ENCODE measurements at regions not wholly inside any gene's neighbourhood (a gene's known extent, or its start where the extent isn't known, plus 50 kb on each side); places are given as distances from the start of the nearest gene placed in this dataset.

DNA sequence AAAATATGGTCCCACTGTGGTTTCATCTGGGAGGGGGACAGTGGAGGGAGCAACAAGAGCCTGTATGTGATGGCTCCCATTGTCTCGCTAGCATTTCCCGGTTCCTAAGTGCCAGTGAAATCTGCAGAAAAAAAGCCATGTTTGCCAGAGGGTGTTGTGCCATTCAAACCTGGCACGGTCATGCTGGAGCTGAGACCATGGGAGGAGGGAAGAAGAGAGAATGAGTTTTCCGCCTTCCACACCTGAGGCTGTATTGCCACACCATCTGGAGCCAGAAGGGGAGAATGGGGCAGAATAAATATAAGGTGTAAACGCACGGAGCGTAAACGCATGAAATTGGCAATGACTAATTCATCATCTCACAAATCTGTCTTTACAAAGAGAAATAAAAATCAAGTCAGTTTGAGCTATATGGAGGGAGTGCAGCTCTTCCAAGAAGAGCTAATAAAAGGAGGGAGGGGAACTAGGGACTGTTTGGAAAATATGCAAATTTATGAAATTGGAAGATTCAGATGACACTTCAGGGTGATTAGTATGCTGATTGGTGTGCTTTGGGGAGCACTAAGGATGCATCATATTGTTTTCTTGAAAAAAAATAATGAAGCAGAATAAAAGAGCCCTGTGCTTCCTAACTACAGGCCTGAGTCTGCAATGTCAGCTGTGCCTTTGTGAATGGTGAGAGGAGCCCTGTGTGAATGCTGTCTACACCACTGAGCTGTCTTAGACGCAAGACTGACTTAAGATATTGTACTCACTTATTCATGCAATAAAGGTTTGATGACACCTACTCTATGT lies 237.9 kb downstream of the NSG2 start:
- Histone ChIP-seq H3K27ac (no peak overlapping the region), H3K4me3 (ENCODE audit: low read depth, low read length) (no peak overlapping the region), H3K27me3 (ENCODE audit: insufficient read depth, low read depth, severe bottlenecking) (peaks cover 6% of the 10 kb centered on the region), H3K9me3 (ENCODE audit: severe bottlenecking) (no peaks in the 10 kb centered on the region), H3K36me3 (no peaks in the 10 kb centered on the region)
- no peak for DNase-seq
- TF ChIP-seq, protein P1, sequence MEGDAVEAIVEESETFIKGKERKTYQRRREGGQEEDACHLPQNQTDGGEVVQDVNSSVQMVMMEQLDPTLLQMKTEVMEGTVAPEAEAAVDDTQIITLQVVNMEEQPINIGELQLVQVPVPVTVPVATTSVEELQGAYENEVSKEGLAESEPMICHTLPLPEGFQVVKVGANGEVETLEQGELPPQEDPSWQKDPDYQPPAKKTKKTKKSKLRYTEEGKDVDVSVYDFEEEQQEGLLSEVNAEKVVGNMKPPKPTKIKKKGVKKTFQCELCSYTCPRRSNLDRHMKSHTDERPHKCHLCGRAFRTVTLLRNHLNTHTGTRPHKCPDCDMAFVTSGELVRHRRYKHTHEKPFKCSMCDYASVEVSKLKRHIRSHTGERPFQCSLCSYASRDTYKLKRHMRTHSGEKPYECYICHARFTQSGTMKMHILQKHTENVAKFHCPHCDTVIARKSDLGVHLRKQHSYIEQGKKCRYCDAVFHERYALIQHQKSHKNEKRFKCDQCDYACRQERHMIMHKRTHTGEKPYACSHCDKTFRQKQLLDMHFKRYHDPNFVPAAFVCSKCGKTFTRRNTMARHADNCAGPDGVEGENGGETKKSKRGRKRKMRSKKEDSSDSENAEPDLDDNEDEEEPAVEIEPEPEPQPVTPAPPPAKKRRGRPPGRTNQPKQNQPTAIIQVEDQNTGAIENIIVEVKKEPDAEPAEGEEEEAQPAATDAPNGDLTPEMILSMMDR (IDR thresholded peaks at IDR 0.05; ENCODE audit: low read depth, low read length) = no peak

DNA sequence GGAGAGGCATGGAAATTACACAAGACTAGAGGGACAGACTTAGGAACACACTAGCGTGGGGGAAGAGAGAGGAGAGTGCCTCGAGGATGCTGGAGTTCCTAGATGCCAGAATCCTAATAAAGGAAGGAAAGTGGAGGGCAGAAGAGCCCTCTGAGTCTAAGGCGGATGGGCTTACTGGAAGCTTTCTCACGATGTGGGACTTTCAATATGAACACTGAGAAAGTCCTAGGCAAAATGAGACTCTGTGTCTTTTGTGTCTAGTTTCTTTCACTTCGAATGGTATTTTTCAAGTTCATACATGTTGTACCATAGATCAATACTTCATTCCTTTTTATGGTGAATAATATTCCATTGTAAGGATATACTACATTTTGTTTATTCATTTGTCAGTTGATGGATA lies 239.4 kb downstream of the NSG2 start:
- Histone ChIP-seq H3K27me3 (ENCODE audit: insufficient read depth, low read depth, severe bottlenecking) (peaks cover 9% of the 10 kb centered on the region), H3K4me3 (ENCODE audit: low read depth, low read length) (no peak overlapping the region), H3K36me3 (no peaks in the 10 kb centered on the region), H3K27ac (no peak overlapping the region), H3K9me3 (ENCODE audit: severe bottlenecking) (peaks cover under 1% of the 10 kb centered on the region)
- DNase-seq = no peak
- TF ChIP-seq, protein P1 (IDR thresholded peaks at IDR 0.05; ENCODE audit: low read depth, low read length) = no peak

- no peak overlapping the region for H3K27ac ChIP-seq
- DNase-seq = no peak
These were observed 242.3 kb downstream of the NSG2 start for GRCh38 chr5:174287761-174288160.

DNA sequence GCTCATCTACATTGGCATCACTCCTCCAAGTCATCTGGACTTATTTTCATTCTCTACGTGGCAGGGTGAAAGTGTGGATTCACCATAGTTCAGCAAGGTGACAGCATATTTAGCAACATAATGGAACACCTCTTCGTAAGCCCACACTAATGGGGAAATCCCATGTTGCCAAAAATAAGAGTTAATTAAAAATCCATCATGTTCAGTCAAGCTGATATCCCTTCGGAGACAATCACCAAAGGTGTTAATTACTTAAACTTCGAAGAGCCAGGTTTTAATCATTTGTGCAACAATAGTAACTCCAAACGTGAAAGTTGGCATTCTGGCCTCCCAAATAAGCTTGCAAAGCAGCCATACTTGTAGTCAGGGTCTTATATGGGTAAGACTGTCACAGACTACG lies 242.9 kb downstream of the NSG2 start:
- Histone ChIP-seq H3K36me3 (no peaks in the 10 kb centered on the region), H3K9me3 (ENCODE audit: severe bottlenecking) (peaks cover 4% of the 10 kb centered on the region), H3K4me3 (ENCODE audit: low read depth, low read length) (no peak overlapping the region), H3K27me3 (ENCODE audit: insufficient read depth, low read depth, severe bottlenecking) (peaks cover 9% of the 10 kb centered on the region), H3K27ac (no peak overlapping the region)
- TF ChIP-seq, protein P1 (IDR thresholded peaks at IDR 0.05; ENCODE audit: low read depth, low read length) = no peak
- no peak for DNase-seq

More at GRCh38 chr5:174287761-174288160, 242.3 kb downstream of the NSG2 start:
- Histone ChIP-seq H3K36me3 (no peaks in the 10 kb centered on the region), H3K9me3 (ENCODE audit: severe bottlenecking) (peaks cover 4% of the 10 kb centered on the region), H3K27me3 (ENCODE audit: insufficient read depth, low read depth, severe bottlenecking) (peaks cover 9% of the 10 kb centered on the region), H3K4me3 (ENCODE audit: low read depth, low read length) (no peak overlapping the region)
- TF ChIP-seq, protein P1 (IDR thresholded peaks at IDR 0.05; ENCODE audit: low read depth, low read length) = no peak

DNA sequence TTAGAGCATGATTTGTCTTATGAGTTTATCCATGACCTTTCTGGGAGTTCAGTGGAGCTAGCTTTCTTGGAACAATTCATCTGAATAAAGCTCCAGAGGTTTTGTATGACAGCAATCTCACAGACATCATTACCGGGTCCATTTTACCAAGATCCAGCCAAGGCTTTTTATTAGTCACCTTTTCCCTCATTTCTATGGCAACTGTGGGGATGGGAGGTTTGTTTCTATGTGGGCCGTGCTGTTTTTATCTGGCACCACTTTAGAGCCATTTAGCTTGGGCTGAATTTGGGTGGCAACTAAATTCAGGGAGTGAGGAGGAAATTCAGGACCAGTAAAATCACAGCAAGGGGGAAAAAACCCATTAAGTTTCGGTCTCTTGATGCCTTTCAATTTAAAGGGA lies 245.7 kb downstream of the NSG2 start:
- no peak for DNase-seq
- peaks cover 11% of the 10 kb centered on the region for H3K27me3 ChIP-seq (ENCODE audit: insufficient read depth, low read depth, severe bottlenecking)
- H3K36me3 ChIP-seq = no peaks in the 10 kb centered on the region
- H3K4me3 ChIP-seq (ENCODE audit: low read depth, low read length) = no peak overlapping the region
- TF ChIP-seq, protein P1 (IDR thresholded peaks at IDR 0.05; ENCODE audit: low read depth, low read length) = no peak
- peaks cover 4% of the 10 kb centered on the region for H3K9me3 ChIP-seq (ENCODE audit: severe bottlenecking)
- no peak overlapping the region for H3K27ac ChIP-seq

- DNase-seq = no peak
- Histone ChIP-seq H3K27ac (no peak overlapping the region), H3K36me3 (no peaks in the 10 kb centered on the region), H3K27me3 (ENCODE audit: insufficient read depth, low read depth, severe bottlenecking) (peaks cover 8% of the 10 kb centered on the region), H3K9me3 (ENCODE audit: severe bottlenecking) (peaks cover 4% of the 10 kb centered on the region), H3K4me3 (ENCODE audit: low read depth, low read length) (no peak overlapping the region)
- TF ChIP-seq, protein P1 (IDR thresholded peaks at IDR 0.05; ENCODE audit: low read depth, low read length) = no peak
These were observed 246.8 kb downstream of the NSG2 start for GRCh38 chr5:174292348-174292747.
